Left forelimb (tissue), 1 donor: ENCODE measurements at regions not wholly inside any gene's neighbourhood (a gene's known extent, or its start where the extent isn't known, plus 50 kb on each side); places are given as distances from the start of the nearest gene placed in this dataset.

Experiments
- DNase-seq: peaks from one replicate; pipeline ENCODE4 v3.0.0-alpha.2; 2018; ENCODE audit warnings: low spot score

DNA sequence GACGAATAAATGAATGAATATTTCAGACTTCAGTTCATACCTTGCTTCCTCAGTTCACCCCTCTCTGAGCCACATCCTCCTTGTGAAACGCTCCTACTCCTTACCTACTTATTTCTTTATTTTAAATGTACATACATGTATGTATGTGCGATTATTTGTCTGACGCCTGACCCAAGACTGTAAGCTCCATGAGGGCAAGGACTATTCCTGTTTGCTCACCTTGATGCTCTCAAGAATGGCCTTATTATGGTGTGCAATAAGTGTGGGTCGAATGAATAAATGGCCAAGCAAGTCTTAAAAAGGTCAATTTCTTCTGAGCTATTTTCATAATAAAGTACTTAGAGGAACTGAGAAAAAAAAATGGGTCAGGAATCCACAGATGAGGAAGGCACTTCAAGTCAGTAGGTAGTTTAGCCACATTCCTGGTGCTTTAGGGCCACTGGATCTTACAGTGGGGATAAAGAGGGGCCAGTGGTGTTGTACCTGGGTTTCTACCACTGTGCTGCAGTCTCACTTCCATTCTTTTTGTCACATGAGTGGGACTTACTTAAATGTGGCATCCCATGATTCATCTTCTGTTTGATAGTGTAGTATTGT lies 74.7 kb downstream of the SDC1 start:
- no peak for DNase-seq

DNA sequence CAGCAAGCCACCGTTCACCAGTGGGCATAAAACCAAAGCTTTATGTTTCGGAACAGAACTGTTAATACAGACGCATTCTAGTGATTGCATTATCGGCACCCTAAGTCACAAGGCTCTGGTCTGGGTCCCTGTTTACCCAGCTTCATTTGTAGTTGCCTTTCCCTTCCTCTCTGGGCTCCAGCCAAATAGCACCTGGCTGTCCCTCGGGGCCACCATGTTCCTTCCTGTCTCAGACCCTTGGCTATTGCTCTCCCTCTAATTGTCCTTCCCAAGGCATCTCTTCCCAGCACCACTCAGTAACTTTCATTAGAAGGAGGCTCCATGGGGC lies 75.3 kb downstream of the SDC1 start:
- DNase-seq, result no peak

DNA sequence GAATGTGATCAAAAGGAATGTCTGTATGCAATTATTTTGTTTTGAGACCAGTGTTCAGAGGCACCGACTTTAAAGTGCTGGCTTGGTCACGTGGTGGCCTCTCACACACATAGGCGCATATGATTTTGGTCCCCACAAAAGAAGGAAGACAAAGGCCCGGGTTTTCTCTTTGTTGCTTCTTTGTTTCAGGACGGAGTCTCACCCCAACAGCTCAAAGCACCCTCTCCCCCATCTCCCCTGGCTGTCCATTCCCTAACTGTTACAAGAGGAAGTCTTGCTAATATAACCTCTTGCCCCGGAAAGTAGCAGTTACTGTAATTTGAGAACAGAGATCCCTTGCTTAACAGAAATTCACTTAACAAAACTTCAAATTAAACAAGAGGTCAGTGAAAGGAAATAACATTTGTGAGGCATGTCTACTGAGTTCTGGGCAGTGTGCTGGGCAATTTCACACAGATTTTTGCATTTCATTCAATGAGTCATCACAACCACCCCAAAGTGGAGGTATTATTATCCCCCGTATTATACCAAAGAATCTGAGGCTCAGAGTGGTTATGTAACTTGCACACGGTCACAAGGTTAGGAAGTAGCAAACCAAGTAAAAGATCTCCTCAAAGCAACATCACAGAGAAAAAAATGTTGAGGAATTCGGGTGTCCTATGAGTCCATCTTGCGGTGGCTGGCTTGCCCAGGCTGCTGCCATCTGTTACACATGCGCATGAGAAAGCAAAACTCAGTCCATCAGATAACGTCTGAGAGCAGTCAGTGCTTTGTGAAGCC lies 75.8 kb downstream of the SDC1 start:
- no peak for DNase-seq

DNA sequence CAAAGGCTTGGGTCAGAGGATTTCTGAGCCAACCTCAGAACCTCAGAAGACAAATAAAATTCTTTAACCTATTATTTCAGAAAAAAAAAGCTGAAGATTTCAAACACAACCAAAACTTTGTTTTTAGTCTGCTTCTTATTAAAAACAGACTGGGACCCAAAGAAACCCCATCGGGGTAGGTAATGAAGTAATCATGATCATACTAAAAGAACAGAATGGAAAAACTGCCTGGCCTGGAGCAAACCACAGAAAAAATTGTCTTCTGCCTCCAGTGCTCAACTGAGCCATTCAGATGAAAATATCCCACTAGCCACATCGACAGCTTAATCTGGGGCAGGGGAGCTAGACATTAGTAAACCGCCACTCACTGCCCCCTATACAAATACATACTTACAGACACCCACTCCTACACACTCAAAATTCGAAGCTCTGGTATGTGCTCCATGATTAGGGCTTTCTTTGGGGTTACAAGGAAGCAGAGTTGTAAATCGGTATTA lies 76.5 kb downstream of the SDC1 start:
- no peak for DNase-seq

DNA sequence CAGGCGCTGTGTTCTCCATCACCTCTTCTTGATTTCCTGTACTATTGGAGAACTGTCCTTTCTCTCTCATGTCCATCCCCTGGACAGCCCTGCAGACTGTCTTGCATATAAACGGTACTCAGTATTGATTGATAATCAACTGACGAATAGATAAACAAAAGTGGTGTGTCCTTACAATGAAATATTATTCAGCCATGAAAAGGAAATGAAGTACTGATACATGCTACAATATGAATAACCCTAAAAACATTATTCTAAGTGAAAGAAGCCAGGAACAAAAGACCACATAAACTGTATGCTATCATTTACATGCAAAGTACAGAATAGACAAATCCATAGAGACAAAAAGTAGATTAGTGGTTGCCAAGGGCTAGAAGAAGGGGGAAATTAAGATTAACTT lies 77.6 kb downstream of the SDC1 start:
- DNase-seq, result no peak

DNA sequence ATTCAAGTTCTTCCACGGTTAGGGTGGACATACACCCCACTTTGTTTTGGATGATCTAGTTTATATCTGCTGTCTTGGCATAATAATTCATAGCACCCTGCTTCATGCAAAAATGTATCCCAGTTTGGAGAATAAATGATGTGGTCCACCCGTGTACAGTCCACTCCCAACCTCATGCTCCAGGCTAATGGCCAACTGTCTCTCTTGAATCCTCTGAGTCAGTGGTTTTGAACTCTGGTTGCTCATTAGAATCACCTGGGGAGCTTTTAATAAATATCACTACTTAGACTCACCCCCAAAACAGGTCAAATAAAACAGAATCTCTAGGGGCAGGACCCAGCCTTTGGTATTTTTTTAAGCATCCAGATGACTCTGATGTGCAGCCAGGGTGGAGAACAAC lies 78.5 kb downstream of the SDC1 start:
- DNase-seq, result no peak

DNA sequence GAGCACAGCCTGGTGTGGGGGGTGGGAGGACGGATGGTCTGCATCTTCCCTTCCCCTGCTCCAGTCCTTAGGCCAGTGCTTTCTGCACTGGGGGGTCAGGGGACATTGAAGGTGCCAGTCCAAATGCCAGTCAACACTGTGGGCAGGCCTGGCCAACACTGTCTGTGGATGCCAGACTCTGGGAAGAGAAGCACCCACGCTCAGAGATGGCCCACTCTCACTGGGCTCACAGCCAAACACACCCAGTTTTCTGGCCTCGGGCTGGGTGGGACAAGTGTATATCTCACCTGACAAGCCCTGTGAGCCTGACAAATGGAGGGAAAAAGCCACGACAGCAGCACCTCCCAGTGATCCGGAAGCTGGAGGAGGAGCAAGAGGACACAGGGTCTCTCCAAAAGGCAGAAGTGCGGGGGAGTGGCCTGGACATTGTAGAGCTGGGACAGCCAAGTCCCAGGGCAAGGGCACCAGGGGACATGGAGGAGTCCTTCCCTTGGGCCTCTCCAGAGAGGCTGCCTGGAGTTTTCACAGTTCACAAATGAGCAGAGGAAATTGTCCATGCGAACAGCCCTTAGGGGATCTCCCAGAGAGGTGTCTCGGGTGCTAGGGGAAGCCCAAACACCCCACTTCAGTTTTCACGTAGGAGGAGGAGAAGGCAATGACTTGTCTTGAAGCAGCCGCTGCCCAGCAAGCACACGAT lies 79.3 kb downstream of the SDC1 start:
- peak; percentile 60 for DNase-seq

DNA sequence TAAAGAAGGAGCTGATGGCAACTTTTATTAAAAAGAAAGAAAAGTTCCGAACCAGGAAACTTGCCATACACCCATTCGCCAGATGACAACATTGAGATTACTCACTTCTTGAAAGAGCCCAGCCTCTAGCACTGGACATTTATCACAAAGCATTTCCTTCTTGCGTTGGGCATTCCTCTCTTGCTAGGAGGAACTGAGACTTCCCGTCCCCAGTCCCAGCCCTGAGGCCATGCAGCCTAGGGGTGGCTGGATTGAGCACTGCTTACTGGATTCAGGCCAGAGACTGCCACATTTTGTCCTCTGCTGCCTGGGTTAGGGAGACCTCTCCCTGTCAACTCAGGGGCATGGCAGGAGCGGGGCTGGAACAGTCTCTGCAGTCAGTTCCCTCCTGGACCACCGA lies 80.1 kb downstream of the SDC1 start:
- peak; percentile 36 for DNase-seq

DNA sequence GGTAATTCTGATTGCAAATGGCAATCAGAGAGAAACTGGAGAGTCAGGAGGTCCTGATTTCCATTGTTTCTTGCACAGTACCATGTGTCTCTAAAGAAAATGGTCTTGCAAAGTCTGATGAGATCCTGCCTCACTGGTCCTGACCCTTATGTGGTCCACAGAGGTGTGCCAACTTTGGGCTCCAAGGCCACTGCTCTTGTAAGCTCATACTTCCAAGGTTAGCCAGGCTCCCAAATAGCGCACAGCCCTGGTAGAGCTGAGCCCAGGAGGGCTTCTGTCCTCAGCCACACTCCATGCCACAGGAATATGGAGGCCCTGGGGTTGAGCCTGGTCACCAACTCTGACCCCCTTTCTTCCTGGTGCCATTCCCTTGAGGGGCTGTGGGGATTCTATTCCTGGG lies 80.7 kb downstream of the SDC1 start:
- no peak for DNase-seq

DNA sequence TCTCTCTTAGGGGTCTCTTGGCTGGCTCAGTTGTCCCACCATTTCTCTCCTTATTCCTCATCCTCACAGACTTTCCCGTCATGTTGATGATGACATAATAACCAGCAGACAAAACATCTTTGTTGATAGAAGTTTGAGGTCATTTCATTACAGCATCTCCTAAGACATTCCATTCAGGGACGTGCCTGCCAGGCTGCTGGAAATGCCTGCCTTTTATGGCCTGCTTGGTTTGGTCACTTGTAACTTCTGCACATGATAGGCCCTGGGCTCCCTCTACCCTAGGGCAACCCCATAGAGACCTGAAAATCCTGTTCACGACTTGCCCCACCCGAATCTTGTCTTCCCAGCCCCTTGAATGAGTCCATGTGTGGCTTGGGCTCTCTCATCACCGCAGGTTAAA lies 81.7 kb downstream of the SDC1 start:
- DNase-seq, result no peak

DNA sequence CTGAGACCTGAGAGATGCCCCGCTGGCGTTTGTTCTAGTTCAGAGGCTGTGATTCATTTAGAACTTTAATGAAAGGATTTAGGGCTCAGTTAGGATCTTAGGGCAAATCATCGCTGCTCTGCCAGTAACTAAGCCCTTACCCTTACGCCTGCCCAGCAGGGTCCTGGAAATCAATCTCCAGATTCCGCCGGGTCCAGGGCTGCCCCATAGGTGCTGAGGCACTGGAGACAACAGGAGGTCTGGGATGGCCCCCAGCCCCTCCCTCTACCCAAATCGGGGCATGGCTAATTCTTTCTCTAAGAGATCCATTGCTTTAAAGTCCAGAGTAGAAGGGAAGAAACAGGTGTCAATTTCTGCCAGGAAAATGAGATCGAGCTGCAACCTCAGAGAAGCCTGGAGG lies 83.1 kb downstream of the SDC1 start:
- no peak for DNase-seq

DNA sequence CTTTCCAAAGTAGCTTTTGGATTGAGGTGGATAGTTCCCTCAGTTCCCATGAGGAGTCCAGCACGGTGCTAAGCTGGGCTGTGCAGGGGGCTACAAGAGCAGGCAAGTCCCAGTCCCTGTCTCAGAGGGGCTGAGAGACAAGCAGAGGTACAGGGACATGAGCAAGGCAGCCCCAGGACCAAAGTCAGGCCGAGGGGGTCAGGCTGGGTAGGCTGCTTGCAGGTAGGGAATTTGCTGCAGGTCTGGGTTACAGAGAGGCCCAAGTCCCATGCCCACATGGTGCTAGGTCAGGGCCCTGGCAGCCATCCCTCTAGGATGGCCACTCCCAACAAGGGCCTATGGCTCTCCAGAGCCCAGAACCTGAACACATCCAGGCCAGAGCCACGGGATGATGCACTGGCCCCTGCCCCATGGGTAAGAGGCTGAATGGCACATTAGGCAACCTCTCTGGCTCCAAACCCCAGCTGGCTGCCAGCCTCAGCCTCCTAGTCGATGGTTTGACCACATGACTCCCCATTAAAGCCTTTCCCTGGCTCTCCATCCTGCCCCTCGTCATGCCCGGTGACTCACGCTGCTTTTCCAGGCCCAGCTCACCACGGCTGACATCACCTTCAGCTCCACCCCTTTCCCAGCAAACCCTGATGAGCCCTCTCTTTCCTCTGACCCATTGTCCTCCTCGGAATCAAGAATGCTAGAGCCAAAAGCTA lies 83.7 kb downstream of the SDC1 start:
- DNase-seq, result no peak

DNA sequence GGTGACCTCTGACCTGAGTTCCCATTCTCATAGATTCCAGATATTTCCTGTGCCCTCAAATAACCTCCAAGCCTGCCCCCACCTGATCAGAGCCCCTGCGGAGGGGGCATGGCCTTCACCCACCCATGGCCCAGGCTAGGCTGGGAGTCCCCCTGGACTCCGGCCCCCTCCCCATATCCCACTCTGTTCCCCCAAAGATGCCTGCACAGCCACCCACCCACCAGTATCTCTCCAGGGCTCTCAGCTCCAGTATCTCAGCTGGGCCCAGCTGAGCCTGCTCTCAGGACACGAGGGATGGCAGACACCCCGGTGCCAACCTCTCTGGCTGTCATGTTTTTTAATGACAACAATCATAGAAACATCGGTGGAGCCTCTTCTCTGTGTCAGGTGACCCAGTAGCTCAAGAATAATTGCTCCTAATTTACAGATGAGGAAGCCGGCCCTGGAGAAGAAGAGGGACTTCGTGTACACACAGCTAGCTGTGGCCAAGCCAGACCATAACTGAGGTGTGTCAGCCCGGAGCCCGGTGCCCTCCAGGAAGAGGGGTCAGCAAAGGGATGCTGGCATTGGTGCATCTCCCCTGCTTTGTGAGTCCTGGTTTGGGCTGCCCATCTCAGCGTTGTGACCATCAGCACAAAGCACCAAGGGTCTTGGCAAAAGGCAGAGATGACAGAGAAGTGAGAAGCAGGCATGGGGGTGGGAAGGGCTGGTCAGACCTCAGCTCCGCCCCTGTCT lies 84.4 kb downstream of the SDC1 start:
- DNase-seq, result no peak

DNA sequence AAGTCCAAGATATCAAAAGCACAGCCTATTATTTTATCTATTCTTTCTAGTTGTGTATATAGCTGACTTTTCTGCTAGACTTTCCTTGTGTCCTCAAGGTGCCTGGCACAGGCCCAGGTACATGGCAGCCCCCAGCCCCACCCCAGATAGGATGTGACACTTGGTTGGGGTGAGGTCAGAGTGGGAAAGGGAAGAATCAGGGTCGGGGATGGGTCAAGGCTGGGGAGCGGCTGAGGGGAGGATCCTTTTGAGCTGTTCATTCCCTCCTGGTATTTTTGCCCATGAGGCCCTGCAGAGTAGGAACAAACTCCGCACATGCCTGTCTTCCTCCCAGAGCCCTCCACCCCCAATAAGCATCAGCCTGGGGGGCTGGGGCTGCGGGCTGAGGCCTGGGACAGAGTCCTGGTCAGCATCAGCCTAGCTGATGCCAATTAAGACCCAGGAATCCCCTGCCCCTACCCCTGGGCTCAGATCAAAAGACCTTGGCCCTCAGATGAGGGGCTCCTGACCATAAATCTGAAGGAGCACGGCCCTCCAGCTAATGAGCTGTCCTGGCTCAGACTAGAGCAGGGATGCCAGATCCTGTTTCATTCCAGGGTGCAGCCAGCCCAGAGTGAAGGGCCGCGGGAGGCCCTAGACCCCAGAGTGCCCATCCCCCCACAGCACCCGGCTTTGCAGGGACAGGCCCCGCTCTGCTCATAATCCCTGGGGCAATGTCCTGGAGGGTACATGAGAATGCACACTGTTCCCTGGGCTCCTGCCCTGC lies 85.3 kb downstream of the SDC1 start:
- no peak for DNase-seq

DNA sequence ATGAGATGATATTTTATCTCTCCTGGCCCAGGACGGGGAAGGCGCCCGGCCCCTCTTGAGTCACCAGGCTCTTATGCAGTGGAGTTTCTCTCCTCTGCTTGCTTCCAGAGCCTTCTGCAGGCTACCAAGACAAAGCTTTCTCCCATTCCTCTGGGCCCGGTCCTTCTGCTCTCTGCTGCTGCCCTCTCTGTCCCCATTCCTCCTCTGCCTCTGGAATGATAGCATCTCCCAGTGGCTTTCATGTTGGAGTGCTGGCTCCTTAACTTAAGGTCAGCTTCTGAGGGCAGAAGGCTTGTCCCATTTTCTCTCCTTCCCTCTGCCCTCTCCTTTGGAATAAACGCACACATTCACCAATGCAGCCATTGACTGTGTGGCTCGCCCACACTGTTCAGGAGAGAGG lies 86.2 kb downstream of the SDC1 start:
- DNase-seq, result no peak

DNA sequence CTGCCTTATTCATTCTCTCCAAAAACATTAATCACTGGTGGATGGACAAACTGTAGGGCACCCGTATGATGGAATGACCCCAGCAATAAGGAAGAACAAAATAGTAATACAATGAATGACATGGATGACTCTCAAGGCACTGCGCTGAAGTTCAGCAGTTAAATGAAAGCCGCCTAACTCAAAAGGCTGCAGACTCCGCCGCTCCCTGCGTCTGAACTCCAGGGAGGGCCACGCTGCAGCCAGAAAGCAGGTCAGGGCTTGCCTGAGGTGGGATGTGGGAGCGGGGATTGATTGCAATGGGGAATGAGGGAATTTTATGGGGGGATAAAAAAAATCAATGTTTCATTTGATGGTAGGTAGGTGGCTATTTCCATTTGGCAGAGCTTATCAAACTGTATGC lies 86.5 kb upstream of the LAPTM4A start:
- DNase-seq, result no peak

DNA sequence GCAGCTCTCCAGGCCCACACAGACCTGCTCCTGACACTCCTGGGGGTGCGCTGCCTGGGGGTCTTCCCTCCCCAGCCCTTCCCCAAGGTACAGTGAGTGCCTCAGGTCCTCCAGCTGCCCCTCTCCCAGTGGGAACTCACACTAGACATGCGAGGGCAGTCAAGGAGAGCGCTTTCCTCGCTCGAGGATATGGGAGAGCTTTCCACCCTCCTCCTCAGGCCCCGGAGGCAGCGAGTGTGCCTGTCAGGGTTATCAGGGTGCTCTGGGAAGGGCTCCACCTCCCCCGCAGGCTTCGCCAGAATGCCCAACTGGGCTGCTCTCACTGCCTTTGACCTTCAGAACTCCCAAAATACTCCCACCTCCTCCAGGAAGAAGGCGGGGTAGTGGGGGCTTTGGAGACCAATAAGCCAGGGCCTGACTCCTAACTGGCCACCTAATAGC lies 85.7 kb upstream of the LAPTM4A start:
- no peak for DNase-seq

DNA sequence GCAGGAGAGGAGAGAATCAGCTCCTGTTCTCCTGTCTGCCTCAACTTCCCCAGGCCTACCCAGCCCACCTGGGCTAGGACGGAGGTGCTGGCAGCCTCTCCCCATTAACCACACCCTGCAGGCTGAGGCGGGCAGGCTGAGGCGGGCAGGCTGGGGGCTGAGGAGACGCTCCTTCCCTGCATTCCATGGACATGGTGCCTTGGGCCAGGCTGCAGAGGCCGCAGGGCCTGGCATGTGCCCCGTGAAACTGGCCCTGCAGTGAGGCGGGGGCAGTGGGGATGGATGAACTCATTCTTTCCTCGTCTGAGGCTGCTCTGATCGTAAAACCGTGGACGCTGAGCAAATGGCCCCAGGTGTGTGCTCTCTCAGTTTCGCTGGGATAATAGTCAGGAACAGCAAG lies 84.7 kb upstream of the LAPTM4A start:
- no peak for DNase-seq

DNA sequence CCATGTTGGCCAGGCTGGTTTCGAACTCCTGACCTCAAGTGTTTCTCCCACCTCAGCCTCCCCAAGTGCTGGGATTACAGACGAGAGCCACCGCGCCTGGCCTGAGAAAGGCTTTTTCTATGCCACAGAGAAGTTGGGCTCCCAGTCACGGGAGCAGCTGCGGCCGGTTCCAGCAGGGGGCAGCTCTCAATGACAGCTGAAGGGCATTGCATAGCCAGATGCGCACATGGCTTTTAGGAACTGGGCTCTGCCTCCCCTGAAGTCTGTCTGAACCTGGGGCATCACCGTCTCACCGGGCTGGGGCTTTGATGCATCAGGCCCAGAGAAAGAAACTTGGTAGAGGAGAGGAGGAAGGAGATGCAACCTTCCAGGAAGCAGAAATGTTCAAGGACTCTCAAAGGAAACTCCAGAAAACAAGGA lies 84.2 kb upstream of the LAPTM4A start:
- DNase-seq, result peak; percentile 76

DNA sequence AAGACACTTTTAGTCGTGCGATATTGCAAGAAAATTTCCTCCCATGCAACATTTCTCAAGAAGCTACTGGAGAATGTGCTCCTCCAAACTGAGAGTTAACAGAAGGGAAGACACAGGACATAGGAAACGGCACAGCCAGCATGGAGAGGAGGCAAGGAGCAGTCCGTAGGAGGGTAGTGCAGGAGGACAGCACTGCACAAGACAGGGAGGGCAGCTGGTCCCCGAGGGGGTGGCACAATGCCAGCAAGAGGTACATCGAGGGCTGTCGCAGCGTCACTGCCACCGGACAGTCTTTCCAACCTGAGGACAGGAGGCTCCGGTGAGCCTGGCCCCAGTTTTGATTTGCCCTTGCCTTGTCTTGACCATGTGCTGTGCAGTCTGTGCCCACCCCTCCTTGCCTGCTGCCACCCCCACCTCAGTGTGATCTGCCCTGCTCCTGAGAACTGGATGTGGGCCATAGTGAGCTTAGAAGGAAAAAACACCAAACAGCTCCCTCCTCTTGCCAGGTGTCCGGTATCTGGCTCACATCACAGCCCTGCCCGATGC lies 81.6 kb upstream of the LAPTM4A start:
- no peak for DNase-seq
